K562 (cell line): ENCODE measurements at regions not wholly inside any gene's neighbourhood (a gene's known extent, or its start where the extent isn't known, plus 50 kb on each side); places are given as distances from the start of the nearest gene placed in this dataset.
"Not testable (repeated sequence)": the region's sequence is repeated elsewhere in the genome, so short reads cannot be mapped to it uniquely, and the experiment has no call there.

Source experiments
- ATAC-seq: fragments of 200-7000 bp; cut with Tn5 transposase; 3 replicates; pipeline ENCODE4 v1.9.1; 2020; ENCODE audit warnings: moderate library complexity
- BruUV-seq: library from RNA; stranded (reverse); fragments of 400-500 nt; replicated peaks from 2 replicates; lab custom pipeline; 2021; lab: Mats Ljungman, UMichigan
- CTCF ChIA-PET: fragments of 300-600 bp; formaldehyde crosslinking; extraction: SDS; loops from one replicate; lab custom pipeline; 2021; ENCODE audit warnings: low intra/inter-chr PET ratio; lab: Yijun Ruan, JAX
- POLR2A ChIA-PET: fragments of 300-600, 350-650 bp; sonication (Branson Sonifier 250); formaldehyde crosslinking; extraction: SDS; loops from one replicate; lab custom pipeline; 2021; ENCODE audit warnings: antibody characterized with exemption, inconsistent platforms; lab: Yijun Ruan, JAX
- DNase-seq, 4 experiments: peaks; one replicate each; pipeline versions ENCODE4 v3.0.0 to v3.0.0-alpha.2; 2011 to 2018; ENCODE audit warnings: low spot score in 3 of 4, mixed read lengths in 3 of 4; ENCODE audit errors: extremely low read depth in 1 of 4
- FAIRE-seq: peaks from 2 replicates; lab custom pipeline; 2011; peaks lifted over from hg19 to GRCh38; lab: Jason Lieb, UNC
- H2AFZ ChIP-seq: 2 replicates; pipeline ENCODE4 v1.6.0; 2011; ENCODE audit warnings: low read depth, low read length, control low read depth, inconsistent platforms
- H3K27ac ChIP-seq: fragments of 200-600 bp; 3 replicates; pipeline ENCODE4 v1.8.0; 2011; ENCODE audit warnings: low read depth, mild to moderate bottlenecking, control low read depth, inconsistent platforms, low read length, moderate library complexity, mixed read lengths; ENCODE audit errors: extremely low read depth
- H3K27me3 ChIP-seq, 2 experiments: fragments of 300-600 bp in 1 of 2; 2 replicates in 1 of 2; 3 replicates in 1 of 2; pipeline versions ENCODE4 v1.6.0 to v1.8.0; 2011; ENCODE audit warnings: inconsistent platforms in 2 of 2, low read length in 2 of 2, mild to moderate bottlenecking in 1 of 2, mixed read lengths in 1 of 2, moderate library complexity in 1 of 2; ENCODE audit not compliant: control insufficient read depth in 2 of 2, insufficient read depth in 2 of 2
- H3K36me3 ChIP-seq: fragments of 300-600 bp; 3 replicates; pipeline ENCODE4 v1.8.0; 2011; ENCODE audit warnings: mild to moderate bottlenecking, low read length, inconsistent platforms; ENCODE audit not compliant: control insufficient read depth, insufficient read depth
- H3K4me1 ChIP-seq, 2 experiments: fragments of 200-600 bp in 1 of 2; replicated peaks in 1 of 2; 2 replicates in 1 of 2; 3 replicates in 1 of 2; pipeline versions ENCODE4 v1.5.1 to v1.8.0; 2011; ENCODE audit warnings: inconsistent platforms in 2 of 2, low read length in 2 of 2, mild to moderate bottlenecking in 1 of 2, mixed read lengths in 1 of 2, moderate library complexity in 1 of 2; ENCODE audit not compliant: control insufficient read depth in 2 of 2, insufficient read depth in 2 of 2
- H3K4me2 ChIP-seq: 2 replicates; pipeline ENCODE4 v1.6.1; 2011; ENCODE audit warnings: low read length, control low read depth, inconsistent platforms, mixed read lengths; ENCODE audit not compliant: insufficient read depth
- H3K4me3 ChIP-seq: fragments of 200-600 bp; sonication (generic), shearing (Covaris generic); 2 replicates; pipeline ENCODE4 v1.5.1; 2016; ENCODE audit warnings: control low read depth, inconsistent platforms
- H3K79me2 ChIP-seq: fragments of 200-600 bp; 3 replicates; pipeline ENCODE4 v1.8.0; 2011; ENCODE audit warnings: low read length, inconsistent platforms; ENCODE audit not compliant: control insufficient read depth, insufficient read depth
- H3K9ac ChIP-seq, 2 experiments: 2 replicates each; pipeline versions ENCODE4 v1.6.0 to v1.6.1; 2011; ENCODE audit warnings: low read depth in 2 of 2, low read length in 2 of 2, control low read depth in 1 of 2, inconsistent platforms in 1 of 2, mild to moderate bottlenecking in 1 of 2, mixed read lengths in 1 of 2; ENCODE audit not compliant: insufficient read depth in 1 of 2
- H3K9me1 ChIP-seq: one replicate; pipeline ENCODE4 v1.6.0; 2011; ENCODE audit warnings: inconsistent platforms, mild to moderate bottlenecking, low read length, moderate library complexity; ENCODE audit not compliant: control insufficient read depth, insufficient read depth
- H3K9me3 ChIP-seq: replicated peaks from 2 replicates; pipeline ENCODE4 v1.5.1; 2011; ENCODE audit warnings: low read depth, low read length, inconsistent platforms; ENCODE audit not compliant: control insufficient read depth, insufficient read depth
- H4K20me1 ChIP-seq: replicated peaks from 2 replicates; pipeline ENCODE4 v1.6.1; 2011; ENCODE audit warnings: low read length, inconsistent platforms, mixed read lengths; ENCODE audit not compliant: control insufficient read depth, insufficient read depth
- WGBS: fragments of 100-300 bp; shearing (Covaris generic); methylation state at CpG from one replicate; pipeline ENCODE4 v1.1.6; 2016; ENCODE audit warnings: low coverage, mixed read lengths; ENCODE audit not compliant: insufficient coverage; ENCODE audit errors: missing lambda C conversion rate; 5-methylcytosine and 5-hydroxymethylcytosine counted together
- in situ Hi-C: fragments of 300-500 bp; cut with MboI; formaldehyde crosslinking; loops from 4 replicates; pipeline ENCODE4 v1.15.0; 2018; ENCODE audit warnings: inconsistent platforms, mixed read lengths
- intact Hi-C: fragments of 100-400 bp; cut with micrococcal nuclease; formaldehyde crosslinking; loops from 2 replicates; pipeline ENCODE4 v1.14.2; 2022
- TF ChIP-seq, protein P1 (sequence below): fragments of 250-450 bp; sonication (Bioruptor Pico); IDR thresholded peaks from 2 replicates; pipeline ENCODE4 v1.8.0; 2021; ENCODE audit warnings: borderline replicate concordance, mild to moderate bottlenecking, moderate library complexity; ENCODE audit not compliant: poor library complexity, severe bottlenecking

DNA sequence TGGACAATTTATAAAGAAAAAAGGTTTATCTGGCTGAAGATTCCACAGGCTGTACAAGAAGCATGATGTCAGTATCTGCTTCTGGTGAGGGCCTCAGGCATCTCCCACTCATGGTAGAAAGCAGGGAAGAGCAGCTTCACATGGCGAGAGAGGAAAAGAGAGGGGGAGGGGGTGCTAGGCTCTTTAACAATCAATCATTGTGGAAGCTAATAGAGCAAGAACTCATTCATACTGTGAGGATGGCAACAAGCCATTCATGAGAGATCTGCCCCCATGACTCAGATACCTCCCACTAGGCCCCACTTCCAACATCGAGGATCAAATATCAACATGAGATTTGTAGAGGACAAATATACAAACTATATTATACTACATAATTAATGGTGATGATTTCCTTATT, 361.9 kb upstream of the FAR2 start:
- WGBS: 3% methylated on average over 2 of the region's 2 CpGs
- Histone ChIP-seq H3K4me3 (no peak overlapping the region), H3K9me3 (no peaks in the 10 kb centered on the region), H3K79me2 (no peaks in the 10 kb centered on the region), H2AFZ (no peak overlapping the region), H3K9ac (no peak overlapping the region), H3K9me1 (no peaks in the 10 kb centered on the region), H3K27ac (no peak overlapping the region), H3K4me1 (no peaks in the 10 kb centered on the region; a peak in 1 of 5 replicates), H3K36me3 (no peaks in the 10 kb centered on the region), H3K4me2 (no peak overlapping the region), H4K20me1 (no peaks in the 10 kb centered on the region), H3K27me3 (no peaks in the 10 kb centered on the region)
- BruUV-seq: no TSS peak
- TF ChIP-seq, protein P1, sequence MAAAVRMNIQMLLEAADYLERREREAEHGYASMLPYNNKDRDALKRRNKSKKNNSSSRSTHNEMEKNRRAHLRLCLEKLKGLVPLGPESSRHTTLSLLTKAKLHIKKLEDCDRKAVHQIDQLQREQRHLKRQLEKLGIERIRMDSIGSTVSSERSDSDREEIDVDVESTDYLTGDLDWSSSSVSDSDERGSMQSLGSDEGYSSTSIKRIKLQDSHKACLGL (CRISPR knock-in tag): no peak
- in situ Hi-C loops: no loop called here
- no peak for ATAC-seq
- DNase-seq: no peak
- CTCF ChIA-PET: no interaction called here
- POLR2A ChIA-PET: no interaction called here
- intact Hi-C loops: no loop called here
- FAIRE-seq: no peak

GRCh38 chr12:28788256-28788655, 360.8 kb upstream of the FAR2 start:
- H3K27me3 ChIP-seq, FAIRE-seq, H3K4me3 ChIP-seq, H3K27ac ChIP-seq, H2AFZ ChIP-seq, ATAC-seq, DNase-seq, H3K4me1 ChIP-seq, in situ Hi-C loops, H3K9me3 ChIP-seq, H4K20me1 ChIP-seq, BruUV-seq, H3K9me1 ChIP-seq, H3K4me2 ChIP-seq, H3K9ac ChIP-seq, H3K36me3 ChIP-seq, H3K79me2 ChIP-seq, POLR2A ChIA-PET, CTCF ChIA-PET, intact Hi-C loops: not testable (repeated sequence)
